ENCODE measurements at regions not wholly inside any gene's neighbourhood (a gene's known extent, or its start where the extent isn't known, plus 50 kb on each side); places are given as distances from the start of the nearest gene placed in this dataset.

DNA sequence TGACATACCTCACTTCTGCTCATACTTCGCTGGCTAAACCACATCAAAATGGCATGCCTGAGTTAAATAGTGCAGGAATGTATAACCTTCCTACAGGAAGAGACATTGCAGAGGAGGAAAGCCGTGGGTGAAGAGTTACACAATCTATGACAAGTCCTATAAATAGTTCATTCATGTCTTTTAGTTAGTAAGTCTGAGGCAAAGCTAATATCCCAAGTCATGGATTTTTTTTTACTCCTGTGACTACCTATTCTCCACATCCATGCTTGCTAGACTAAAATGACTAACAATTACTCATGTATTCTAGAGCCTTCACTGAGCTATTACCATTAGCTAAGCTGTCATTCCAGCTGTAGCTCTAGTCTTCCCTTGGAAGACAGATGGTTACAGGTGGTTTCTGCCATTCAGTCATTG lies 391.3 kb downstream of the NR2F1-AS1 start:
- WGBS, 4 donors = 32 to 46% (median 44%) methylated on average over 2 of the region's 2 CpGs
- Histone ChIP-seq H3K36me3 (no peaks in the 10 kb centered on the region), H3K4me3 (no peak overlapping the region), H3K27me3 (peaks cover 0 to 4% (median 0%) of the 10 kb centered on the region in 9 donors), H3K27ac (no peak overlapping the region), H3K4me1 (peaks cover 0 to 5% (median 0%) of the 10 kb centered on the region in 12 donors), H3K9me3 (no peaks in the 10 kb centered on the region)
- TF ChIP-seq, protein P1, sequence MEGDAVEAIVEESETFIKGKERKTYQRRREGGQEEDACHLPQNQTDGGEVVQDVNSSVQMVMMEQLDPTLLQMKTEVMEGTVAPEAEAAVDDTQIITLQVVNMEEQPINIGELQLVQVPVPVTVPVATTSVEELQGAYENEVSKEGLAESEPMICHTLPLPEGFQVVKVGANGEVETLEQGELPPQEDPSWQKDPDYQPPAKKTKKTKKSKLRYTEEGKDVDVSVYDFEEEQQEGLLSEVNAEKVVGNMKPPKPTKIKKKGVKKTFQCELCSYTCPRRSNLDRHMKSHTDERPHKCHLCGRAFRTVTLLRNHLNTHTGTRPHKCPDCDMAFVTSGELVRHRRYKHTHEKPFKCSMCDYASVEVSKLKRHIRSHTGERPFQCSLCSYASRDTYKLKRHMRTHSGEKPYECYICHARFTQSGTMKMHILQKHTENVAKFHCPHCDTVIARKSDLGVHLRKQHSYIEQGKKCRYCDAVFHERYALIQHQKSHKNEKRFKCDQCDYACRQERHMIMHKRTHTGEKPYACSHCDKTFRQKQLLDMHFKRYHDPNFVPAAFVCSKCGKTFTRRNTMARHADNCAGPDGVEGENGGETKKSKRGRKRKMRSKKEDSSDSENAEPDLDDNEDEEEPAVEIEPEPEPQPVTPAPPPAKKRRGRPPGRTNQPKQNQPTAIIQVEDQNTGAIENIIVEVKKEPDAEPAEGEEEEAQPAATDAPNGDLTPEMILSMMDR (IDR thresholded peaks at IDR 0.05) = no peak
- no peak for TF ChIP-seq POLR2A (IDR thresholded peaks at IDR 0.05)
- intact Hi-C loops (cut with DNase I) = no loop called here
- DNase-seq (no peak), ATAC-seq (peak in 2 of 4 donors; percentile 60 to 64)

DNA sequence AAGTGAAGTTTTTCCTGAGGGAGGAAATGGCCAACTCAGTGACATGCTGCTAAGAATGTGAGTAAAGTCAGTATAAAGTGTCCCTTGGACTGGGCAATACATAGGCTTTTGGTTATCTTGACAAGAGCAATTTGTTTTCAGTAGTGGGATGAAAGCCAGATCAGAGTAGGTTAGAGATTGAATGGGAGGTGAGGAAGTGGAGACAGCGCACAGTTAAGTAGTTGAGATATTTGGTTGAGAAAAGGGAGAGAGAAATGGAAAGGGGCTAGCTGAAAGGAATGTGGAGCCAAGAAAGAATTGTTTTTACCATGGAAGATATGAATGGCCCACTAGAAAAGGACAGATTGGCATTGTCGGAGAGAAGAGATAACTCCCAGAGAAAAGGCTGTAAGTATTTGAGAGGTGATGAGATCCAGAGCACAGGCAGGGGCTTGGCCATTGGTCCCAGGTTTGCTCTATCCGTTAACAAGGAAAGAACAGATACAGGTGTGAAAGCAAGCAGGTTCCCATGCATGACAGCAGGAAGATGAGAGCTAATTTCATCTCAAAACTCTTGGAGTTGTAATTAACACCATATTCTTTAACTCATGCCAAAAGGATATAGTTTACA lies 392.0 kb downstream of the NR2F1-AS1 start:
- Histone ChIP-seq H3K4me1 (peaks cover 0 to 5% (median 0%) of the 10 kb centered on the region in 12 donors), H3K9me3 (no peaks in the 10 kb centered on the region), H3K27me3 (peaks cover 0 to 4% (median 0%) of the 10 kb centered on the region in 9 donors), H3K36me3 (no peaks in the 10 kb centered on the region), H3K4me3 (no peak overlapping the region), H3K27ac (no peak overlapping the region)
- TF ChIP-seq POLR2A (IDR thresholded peaks at IDR 0.05) = no peak
- TF ChIP-seq, protein P1 (IDR thresholded peaks at IDR 0.05) = no peak
- peak in 1 of 4 donors; percentile 57 for ATAC-seq
- WGBS, 4 donors = 41 to 52% (median 45%) methylated on average over 3 of the region's 3 CpGs
- DNase-seq = no peak
- intact Hi-C loops (cut with DNase I) = no loop called here

DNA sequence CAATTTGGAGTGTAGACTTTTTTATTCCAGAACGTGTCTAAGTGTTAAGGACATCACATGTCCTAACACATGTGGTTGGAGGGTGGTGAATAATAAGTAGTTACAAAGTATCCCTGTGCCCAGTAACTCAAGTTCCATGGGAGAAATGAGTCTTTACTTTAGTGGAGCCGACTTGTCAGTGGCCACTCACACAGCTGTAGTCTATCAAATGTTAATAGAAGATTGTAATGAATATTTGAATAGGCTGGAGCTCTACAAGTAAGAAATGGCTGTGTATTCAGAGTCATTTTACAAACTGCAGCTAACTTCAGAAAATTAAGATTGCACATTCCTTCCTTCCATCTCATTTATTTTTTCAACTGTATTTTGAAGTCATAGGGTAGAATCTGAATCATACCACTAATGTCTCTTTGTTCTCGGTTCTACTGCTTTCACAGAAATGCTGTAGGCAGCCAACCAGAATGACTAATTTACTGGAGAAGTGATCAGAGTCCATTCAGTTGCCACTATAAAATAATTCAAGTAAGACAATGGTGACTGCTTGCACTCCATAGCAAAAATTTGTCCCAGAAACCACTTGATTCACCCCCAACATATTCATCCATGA lies 394.8 kb downstream of the NR2F1-AS1 start:
- ATAC-seq = peak in 3 of 4 donors; percentile 50 to 79 (median 70)
- intact Hi-C loops (cut with DNase I) = no loop called here
- Histone ChIP-seq H3K27me3 (no peaks in the 10 kb centered on the region), H3K4me1 (peaks cover 0 to 5% (median 0%) of the 10 kb centered on the region in 12 donors), H3K36me3 (no peaks in the 10 kb centered on the region), H3K4me3 (no peak overlapping the region), H3K27ac (peak overlapping the region in 2 of 12 donors; percentile 19 to 39), H3K9me3 (peaks cover 0 to 21% (median 0%) of the 10 kb centered on the region in 12 donors)
- 58 to 71% (median 68%) methylated on average over 3 of the region's 3 CpGs for whole genome bisulfite sequencing, 4 donors
- TF ChIP-seq POLR2A (IDR thresholded peaks at IDR 0.05) = no peak
- TF ChIP-seq, protein P1 (IDR thresholded peaks at IDR 0.05) = no peak
- DNase-seq = no peak

DNA sequence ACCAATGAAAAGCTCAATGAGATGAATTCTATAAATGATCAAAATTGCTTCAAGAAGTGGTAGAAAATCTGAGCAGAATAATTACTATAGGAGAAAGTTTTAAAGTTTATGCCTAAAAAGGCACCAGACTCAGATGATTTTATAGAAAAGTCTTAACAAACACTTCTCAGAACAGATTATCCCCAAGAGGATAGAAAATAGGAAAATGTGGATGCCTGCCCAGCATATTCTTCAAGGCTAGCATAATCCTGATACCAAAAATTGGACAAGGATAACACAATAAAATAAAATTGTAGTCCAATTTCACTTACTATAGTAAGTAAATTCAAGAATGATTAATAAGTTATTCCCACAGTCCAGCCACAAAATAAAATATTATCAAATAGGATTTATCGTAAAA lies 397.0 kb downstream of the NR2F1-AS1 start:
- no peak for DNase-seq
- no peaks in the 10 kb centered on the region for H3K36me3 ChIP-seq
- WGBS, 4 donors = 33 to 75% (median 72%) methylated on average over 1 of the region's 1 CpG
- no peak for ATAC-seq
- no peaks in the 10 kb centered on the region for H3K4me1 ChIP-seq
- TF ChIP-seq POLR2A (IDR thresholded peaks at IDR 0.05) = no peak
- TF ChIP-seq, protein P1 (IDR thresholded peaks at IDR 0.05) = no peak
- H3K9me3 ChIP-seq = peaks cover 0 to 21% (median 0%) of the 10 kb centered on the region in 12 donors
- H3K4me3 ChIP-seq = no peak overlapping the region
- H3K27ac ChIP-seq = no peak overlapping the region
- no peaks in the 10 kb centered on the region for H3K27me3 ChIP-seq
- intact Hi-C loops (cut with DNase I) = no loop called here

Measured in heart left ventricle (tissue), 16 donors.